Left ventricle myocardium inferior (tissue), 1 donor: ENCODE measurements at regions not wholly inside any gene's neighbourhood (a gene's known extent, or its start where the extent isn't known, plus 50 kb on each side); places are given as distances from the start of the nearest gene placed in this dataset.
A peak's percentile ranks its signal among the peaks of the same experiment; 100 is the strongest.

Experiments
- DNase-seq: peaks from one replicate; pipeline ENCODE4 v3.0.0-alpha.2; 2020
- H3K27ac ChIP-seq: fragments of 200-600 bp; replicated peaks from 2 replicates; pipeline ENCODE4 v1.8.0; 2021
- H3K27me3 ChIP-seq: fragments of 200-600 bp; 2 replicates; pipeline ENCODE4 v1.8.0; 2021; ENCODE audit warnings: low read depth
- H3K36me3 ChIP-seq: fragments of 200-600 bp; 2 replicates; pipeline ENCODE4 v1.8.0; 2021
- H3K4me1 ChIP-seq: fragments of 200-600 bp; 2 replicates; pipeline ENCODE4 v1.8.0; 2021
- H3K4me3 ChIP-seq: fragments of 200-600 bp; 2 replicates; pipeline ENCODE4 v1.8.0; 2021; ENCODE audit warnings: mild to moderate bottlenecking, moderate library complexity
- H3K9me3 ChIP-seq: fragments of 200-600 bp; replicated peaks from 2 replicates; pipeline ENCODE4 v1.8.0; 2021
- intact Hi-C: fragments of 100-400 bp; cut with micrococcal nuclease; formaldehyde crosslinking; loops from one replicate; pipeline ENCODE4 v1.11.0; 2022
- TF ChIP-seq, protein P1 (sequence below): fragments of 200-600 bp; IDR thresholded peaks from 2 replicates; pipeline ENCODE4 v1.8.0; 2021; ENCODE audit warnings: antibody characterized with exemption, mild to moderate bottlenecking, borderline replicate concordance
- donor health status: DM: no; HTN: yes; CAD: no; lungs with severe emphysema.

DNA sequence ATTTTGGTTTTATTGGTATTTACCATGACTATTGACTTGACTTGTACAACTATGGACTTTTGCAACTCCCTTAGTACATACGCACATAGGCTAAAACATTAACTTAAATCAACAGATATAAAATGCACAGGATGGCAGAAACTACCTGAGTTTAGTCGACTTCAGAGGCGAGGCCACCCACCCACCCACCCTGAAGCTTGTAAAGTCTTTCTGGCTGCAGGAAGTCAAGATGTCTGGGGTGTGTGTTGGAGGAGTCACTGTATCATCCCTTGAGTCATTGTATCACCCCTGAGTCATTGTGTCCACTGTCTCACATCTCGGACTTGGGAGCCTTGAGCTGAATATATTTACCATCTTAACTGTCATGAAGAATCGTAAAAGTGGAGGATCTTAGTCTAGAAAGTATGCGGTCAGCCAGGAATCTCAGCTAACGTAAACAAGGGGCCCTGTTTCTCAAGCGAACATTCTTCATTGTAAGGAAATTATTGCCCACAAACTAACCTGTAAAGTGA is 140.0 kb upstream of the ST6GAL2 start:
- H3K27me3 ChIP-seq, result no peaks in the 10 kb centered on the region
- no peak overlapping the region for H3K4me3 ChIP-seq
- no peaks in the 10 kb centered on the region for H3K9me3 ChIP-seq
- H3K27ac ChIP-seq, result no peak overlapping the region
- H3K36me3 ChIP-seq, result no peaks in the 10 kb centered on the region
- TF ChIP-seq, protein P1, sequence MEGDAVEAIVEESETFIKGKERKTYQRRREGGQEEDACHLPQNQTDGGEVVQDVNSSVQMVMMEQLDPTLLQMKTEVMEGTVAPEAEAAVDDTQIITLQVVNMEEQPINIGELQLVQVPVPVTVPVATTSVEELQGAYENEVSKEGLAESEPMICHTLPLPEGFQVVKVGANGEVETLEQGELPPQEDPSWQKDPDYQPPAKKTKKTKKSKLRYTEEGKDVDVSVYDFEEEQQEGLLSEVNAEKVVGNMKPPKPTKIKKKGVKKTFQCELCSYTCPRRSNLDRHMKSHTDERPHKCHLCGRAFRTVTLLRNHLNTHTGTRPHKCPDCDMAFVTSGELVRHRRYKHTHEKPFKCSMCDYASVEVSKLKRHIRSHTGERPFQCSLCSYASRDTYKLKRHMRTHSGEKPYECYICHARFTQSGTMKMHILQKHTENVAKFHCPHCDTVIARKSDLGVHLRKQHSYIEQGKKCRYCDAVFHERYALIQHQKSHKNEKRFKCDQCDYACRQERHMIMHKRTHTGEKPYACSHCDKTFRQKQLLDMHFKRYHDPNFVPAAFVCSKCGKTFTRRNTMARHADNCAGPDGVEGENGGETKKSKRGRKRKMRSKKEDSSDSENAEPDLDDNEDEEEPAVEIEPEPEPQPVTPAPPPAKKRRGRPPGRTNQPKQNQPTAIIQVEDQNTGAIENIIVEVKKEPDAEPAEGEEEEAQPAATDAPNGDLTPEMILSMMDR, result no peak
- no peaks in the 10 kb centered on the region for H3K4me1 ChIP-seq
- intact Hi-C loops, result no loop called here
- no peak for DNase-seq

DNA sequence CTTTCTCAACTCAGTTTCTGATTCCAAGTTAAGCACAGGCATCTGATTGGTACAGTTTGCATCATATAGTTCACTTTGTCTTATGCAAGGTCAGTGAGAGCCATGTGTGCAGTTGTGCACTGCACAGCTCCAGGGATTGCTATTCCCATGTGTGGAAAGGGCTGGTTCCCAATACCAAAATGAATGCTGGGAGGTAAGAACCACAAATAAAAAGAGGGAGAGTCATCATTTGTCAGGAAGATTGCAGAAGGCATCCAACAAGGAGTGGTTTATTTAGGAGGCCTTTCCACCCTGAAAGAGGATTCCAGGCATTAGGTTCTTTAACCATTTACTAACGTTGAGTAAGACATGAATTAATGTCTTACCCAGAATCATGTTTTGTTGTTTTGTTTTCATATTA is 141.2 kb upstream of the ST6GAL2 start:
- Histone ChIP-seq H3K27ac (no peak overlapping the region), H3K9me3 (no peaks in the 10 kb centered on the region), H3K27me3 (no peaks in the 10 kb centered on the region), H3K4me3 (no peak overlapping the region), H3K36me3 (no peaks in the 10 kb centered on the region), H3K4me1 (no peaks in the 10 kb centered on the region)
- intact Hi-C loops, result no loop called here
- TF ChIP-seq, protein P1, result no peak
- DNase-seq, result no peak

DNA sequence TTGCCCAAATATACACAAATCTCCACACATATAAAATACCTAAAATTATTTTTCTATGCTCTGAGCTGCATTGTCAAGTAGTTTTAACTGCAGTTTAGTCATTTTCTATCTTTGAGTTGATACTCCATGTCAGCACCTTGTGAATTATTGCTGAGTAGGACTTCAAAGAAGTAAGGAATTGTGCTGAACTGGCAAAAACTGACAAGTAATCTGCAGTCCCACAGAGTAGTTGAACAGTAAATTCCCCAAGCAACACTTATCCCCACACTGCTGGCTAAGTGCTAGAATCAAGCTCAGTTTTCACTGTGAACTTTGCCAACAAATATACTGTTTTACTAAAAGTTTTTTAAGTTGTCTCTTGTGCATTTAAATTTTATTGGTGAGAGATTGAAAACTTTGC is 141.8 kb upstream of the ST6GAL2 start:
- Histone ChIP-seq H3K4me1 (peaks cover 2% of the 10 kb centered on the region), H3K36me3 (no peaks in the 10 kb centered on the region), H3K9me3 (no peaks in the 10 kb centered on the region), H3K4me3 (no peak overlapping the region), H3K27ac (no peak overlapping the region), H3K27me3 (no peaks in the 10 kb centered on the region)
- intact Hi-C loops, result no loop called here
- DNase-seq, result no peak
- TF ChIP-seq, protein P1, result no peak

DNA sequence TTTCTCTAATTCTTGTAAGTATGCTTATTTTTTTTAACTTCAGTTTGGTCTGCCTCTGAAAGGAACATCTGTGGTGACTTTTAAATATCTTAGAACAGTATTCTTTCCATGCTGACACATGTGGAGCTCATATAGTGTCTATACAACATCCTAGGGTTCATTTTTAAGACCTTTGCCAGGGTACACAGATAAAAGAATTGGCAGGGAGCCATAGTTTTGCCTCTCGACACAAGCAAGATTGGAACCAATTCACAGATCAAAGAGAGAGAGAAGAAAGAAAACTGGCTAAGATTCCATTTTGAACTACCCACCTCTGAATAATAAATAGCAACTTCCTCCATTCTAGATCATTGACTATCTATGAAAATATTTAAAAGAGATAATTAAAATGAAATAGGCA is 142.7 kb upstream of the ST6GAL2 start:
- TF ChIP-seq, protein P1, result no peak

DNA sequence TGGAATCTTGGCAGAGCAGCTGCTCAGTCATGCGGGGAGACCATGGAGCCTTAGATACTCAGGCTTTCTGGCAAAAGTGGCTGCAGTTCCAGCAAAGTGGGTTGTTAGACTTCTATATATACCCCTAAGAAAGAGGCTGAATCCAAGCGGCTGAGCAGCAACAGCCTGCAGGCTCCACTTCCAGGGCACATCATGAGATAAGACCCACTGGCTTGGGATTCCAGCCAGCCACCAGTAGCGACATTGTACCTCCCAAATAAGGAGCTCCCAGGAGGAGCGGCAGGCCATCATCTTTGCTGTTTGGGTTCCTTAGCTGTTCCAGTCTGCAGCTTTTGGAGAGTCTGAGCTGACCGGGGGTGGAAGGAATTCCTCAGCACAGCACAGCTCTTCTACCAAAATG is 150.3 kb upstream of the ST6GAL2 start:
- intact Hi-C loops, result no loop called here
- no peak overlapping the region for H3K27ac ChIP-seq
- no peak overlapping the region for H3K4me3 ChIP-seq
- DNase-seq, result peak; percentile 24
- no peaks in the 10 kb centered on the region for H3K27me3 ChIP-seq
- peaks cover 16% of the 10 kb centered on the region for H3K4me1 ChIP-seq
- H3K36me3 ChIP-seq, result no peaks in the 10 kb centered on the region
- peaks cover 23% of the 10 kb centered on the region for H3K9me3 ChIP-seq
- TF ChIP-seq, protein P1, result no peak

More for the DNA sequence above, 142.7 kb upstream of the ST6GAL2 start:
- no peaks in the 10 kb centered on the region for H3K36me3 ChIP-seq
- H3K27ac ChIP-seq, result no peak overlapping the region
- no peaks in the 10 kb centered on the region for H3K27me3 ChIP-seq
- peaks cover 9% of the 10 kb centered on the region for H3K4me1 ChIP-seq
- DNase-seq, result no peak
- H3K9me3 ChIP-seq, result no peaks in the 10 kb centered on the region
- intact Hi-C loops, result no loop called here
- H3K4me3 ChIP-seq, result no peak overlapping the region

DNA sequence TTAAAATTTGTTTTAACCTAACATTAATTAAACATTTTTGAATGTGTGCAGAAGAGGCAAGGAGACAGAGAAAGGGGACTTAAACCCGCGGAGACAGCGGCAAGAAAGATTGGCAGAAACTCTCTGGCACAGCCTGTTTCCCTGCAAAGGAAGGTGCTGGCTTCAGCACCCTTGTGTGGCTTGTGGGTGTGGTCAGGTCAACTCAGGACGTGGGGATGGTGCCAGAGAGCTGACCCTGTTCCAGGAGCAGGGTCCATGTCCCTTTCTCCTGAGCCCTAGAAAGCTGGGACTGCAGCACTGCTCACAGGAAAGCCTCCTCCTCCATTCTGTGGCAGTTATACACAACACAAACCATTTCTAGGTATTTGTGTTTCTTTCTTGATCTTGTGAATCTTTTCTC is 176.2 kb upstream of the ST6GAL2 start:
- intact Hi-C loops, result no loop called here
- Histone ChIP-seq H3K4me1 (peaks cover 3% of the 10 kb centered on the region), H3K27ac (no peak overlapping the region), H3K36me3 (no peaks in the 10 kb centered on the region), H3K9me3 (no peaks in the 10 kb centered on the region), H3K4me3 (no peak overlapping the region), H3K27me3 (no peaks in the 10 kb centered on the region)
- TF ChIP-seq, protein P1, result no peak
- DNase-seq, result peak; percentile 14
